Fibroblast of lung (primary cell): ENCODE measurements at regions not wholly inside any gene's neighbourhood (a gene's known extent, or its start where the extent isn't known, plus 50 kb on each side); places are given as distances from the start of the nearest gene placed in this dataset.

Experiments used
- EZH2 ChIP-seq: IDR thresholded peaks from 2 replicates; pipeline ENCODE4 v1.5.1; 2012; ENCODE audit warnings: low read length, control low read depth, mild to moderate bottlenecking; ENCODE audit errors: missing control alignments
- TF ChIP-seq, protein P1 (sequence below), 2 donors: IDR thresholded peaks in 1 of 2; conservative IDR thresholded peaks in 1 of 2; 1 replicate in 1 of 2; 2 replicates in 1 of 2; pipeline ENCODE4 v1.5.1; 2011 to 2012; ENCODE audit warnings: low read length in 2 of 2, control low read depth in 1 of 2, inconsistent platforms in 1 of 2, low read depth in 1 of 2, mild to moderate bottlenecking in 1 of 2

DNA sequence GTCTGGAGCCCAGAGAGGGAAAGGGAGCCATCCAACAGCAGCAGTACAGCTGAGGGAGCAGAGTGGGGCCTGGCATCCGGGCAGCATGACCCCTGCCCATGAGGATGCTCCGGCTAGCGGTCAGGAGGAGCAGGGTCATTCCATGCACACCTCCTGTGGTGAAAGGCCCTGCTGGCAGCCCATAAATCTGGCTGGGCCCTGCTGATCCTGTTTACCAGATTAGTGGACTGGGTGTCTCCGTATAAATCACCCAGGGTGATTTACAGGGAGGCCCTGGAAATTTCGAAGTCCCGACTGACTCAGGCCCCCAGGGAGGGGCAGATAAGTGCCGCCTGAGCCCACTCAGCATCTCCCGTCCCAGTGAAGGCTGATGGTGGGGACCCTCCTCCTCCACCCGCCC lies 117.6 kb upstream of the HAND1 start:
- TF ChIP-seq, protein P1, sequence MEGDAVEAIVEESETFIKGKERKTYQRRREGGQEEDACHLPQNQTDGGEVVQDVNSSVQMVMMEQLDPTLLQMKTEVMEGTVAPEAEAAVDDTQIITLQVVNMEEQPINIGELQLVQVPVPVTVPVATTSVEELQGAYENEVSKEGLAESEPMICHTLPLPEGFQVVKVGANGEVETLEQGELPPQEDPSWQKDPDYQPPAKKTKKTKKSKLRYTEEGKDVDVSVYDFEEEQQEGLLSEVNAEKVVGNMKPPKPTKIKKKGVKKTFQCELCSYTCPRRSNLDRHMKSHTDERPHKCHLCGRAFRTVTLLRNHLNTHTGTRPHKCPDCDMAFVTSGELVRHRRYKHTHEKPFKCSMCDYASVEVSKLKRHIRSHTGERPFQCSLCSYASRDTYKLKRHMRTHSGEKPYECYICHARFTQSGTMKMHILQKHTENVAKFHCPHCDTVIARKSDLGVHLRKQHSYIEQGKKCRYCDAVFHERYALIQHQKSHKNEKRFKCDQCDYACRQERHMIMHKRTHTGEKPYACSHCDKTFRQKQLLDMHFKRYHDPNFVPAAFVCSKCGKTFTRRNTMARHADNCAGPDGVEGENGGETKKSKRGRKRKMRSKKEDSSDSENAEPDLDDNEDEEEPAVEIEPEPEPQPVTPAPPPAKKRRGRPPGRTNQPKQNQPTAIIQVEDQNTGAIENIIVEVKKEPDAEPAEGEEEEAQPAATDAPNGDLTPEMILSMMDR (conservative IDR thresholded peaks at IDR 0.05 in 1 of 2, IDR thresholded peaks at IDR 0.05 in 1 of 2; ENCODE audit: low read depth in 1 of 2, low read length in 2 of 2), result no peak
- no peak for TF ChIP-seq EZH2
